Eye (tissue), 1 donor: ENCODE measurements at regions not wholly inside any gene's neighbourhood (a gene's known extent, or its start where the extent isn't known, plus 50 kb on each side); places are given as distances from the start of the nearest gene placed in this dataset.

Source experiments
- DNase-seq: peaks from one replicate; pipeline ENCODE4 v3.0.0-alpha.2; 2015

- DNase-seq, result no peak
Measured at GRCh38 chr13:29991343-29991742, 140.9 kb upstream of the UBL3 start.

GRCh38 chr13:29987340-29987739, 136.9 kb upstream of the UBL3 start:
- DNase-seq, result no peak

GRCh38 chr13:29980339-29980738, 129.9 kb upstream of the UBL3 start:
- no peak for DNase-seq

GRCh38 chr13:29978211-29978610, 127.8 kb upstream of the UBL3 start:
- no peak for DNase-seq

- DNase-seq, result no peak
Measured at GRCh38 chr13:29977476-29978120, 127.2 kb upstream of the UBL3 start.

GRCh38 chr13:29976535-29976934, 126.1 kb upstream of the UBL3 start:
- DNase-seq, result no peak

- DNase-seq, result no peak
Measured at GRCh38 chr13:29975283-29975682, 124.9 kb upstream of the UBL3 start.

GRCh38 chr13:29969286-29969685, 118.9 kb upstream of the UBL3 start:
- no peak for DNase-seq

GRCh38 chr13:29964181-29964845, 113.9 kb upstream of the UBL3 start:
- no peak for DNase-seq

GRCh38 chr13:29963089-29963488, 112.7 kb upstream of the UBL3 start:
- DNase-seq, result no peak

- peak; percentile 85 for DNase-seq
Measured at GRCh38 chr13:29961036-29961670, 110.7 kb upstream of the UBL3 start.

- peak; percentile 57 for DNase-seq
Measured at GRCh38 chr13:29959603-29960002, 109.2 kb upstream of the UBL3 start.

- no peak for DNase-seq
Measured at GRCh38 chr13:29959086-29959485, 108.7 kb upstream of the UBL3 start.

- DNase-seq, result no peak
Measured at GRCh38 chr13:29958476-29958875, 108.1 kb upstream of the UBL3 start.

- peak; percentile 48 for DNase-seq
Measured at GRCh38 chr13:29957320-29957719, 106.9 kb upstream of the UBL3 start.

GRCh38 chr13:29956853-29957252, 106.4 kb upstream of the UBL3 start:
- DNase-seq, result peak; percentile 67

GRCh38 chr13:29955137-29955650, 104.8 kb upstream of the UBL3 start:
- DNase-seq, result no peak

GRCh38 chr13:29954082-29955028, 103.9 kb upstream of the UBL3 start:
- DNase-seq, result no peak

GRCh38 chr13:29953542-29953941, 103.1 kb upstream of the UBL3 start:
- DNase-seq, result no peak

- no peak for DNase-seq
Measured at GRCh38 chr13:29952245-29952644, 101.8 kb upstream of the UBL3 start.

- no peak for DNase-seq
Measured at GRCh38 chr13:29948791-29949190, 98.4 kb upstream of the UBL3 start.

- DNase-seq, result no peak
Measured at GRCh38 chr13:29948244-29948643, 97.8 kb upstream of the UBL3 start.

GRCh38 chr13:29947839-29948238, 97.4 kb upstream of the UBL3 start:
- no peak for DNase-seq
